22Rv1 (cell line): ENCODE measurements at regions not wholly inside any gene's neighbourhood (a gene's known extent, or its start where the extent isn't known, plus 50 kb on each side); places are given as distances from the start of the nearest gene placed in this dataset.

ENCODE experiments used
- CTCF ChIP-seq: fragments of 450-650 bp; IDR thresholded peaks from 2 replicates; pipeline ENCODE4 v1.5.1; 2017; ENCODE audit warnings: mild to moderate bottlenecking
- ZFX ChIP-seq: fragments of 450-650 bp; IDR thresholded peaks from 2 replicates; pipeline ENCODE4 v1.6.1; 2017; ENCODE audit warnings: antibody characterized with exemption, borderline replicate concordance

- no peak for TF ChIP-seq CTCF
- TF ChIP-seq ZFX = no peak
These were observed 55.5 kb upstream of the ZNF366 start for GRCh38 chr5:72562717-72563116.
